NCI-H524 treated with DMSO at 0.1 percent for 48 hours (cell line): ENCODE measurements at regions not wholly inside any gene's neighbourhood (a gene's known extent, or its start where the extent isn't known, plus 50 kb on each side); places are given as distances from the start of the nearest gene placed in this dataset.
"Not testable (repeated sequence)": the region's sequence is repeated elsewhere in the genome, so short reads cannot be mapped to it uniquely, and the experiment has no call there.

Experiments
- DNase-seq: peaks from one replicate; lab custom pipeline; 2025; lab: John Stamatoyannopoulos, UW

GRCh38 chr5:68983959-68984358, 109.9 kb upstream of the SLC30A5 start:
- no peak for DNase-seq

GRCh38 chr5:68991279-68992084, 102.3 kb upstream of the SLC30A5 start:
- no peak for DNase-seq

GRCh38 chr5:68994645-68995044, 99.2 kb upstream of the SLC30A5 start:
- DNase-seq: no peak

- DNase-seq: no peak
Observed at GRCh38 chr5:68995845-68996545, 97.8 kb upstream of the SLC30A5 start.

GRCh38 chr5:68999181-68999580, 94.6 kb upstream of the SLC30A5 start:
- DNase-seq: no peak

- no peak for DNase-seq
Observed at GRCh38 chr5:69000216-69000919, 93.4 kb upstream of the SLC30A5 start.

GRCh38 chr5:69000949-69001348, 92.9 kb upstream of the SLC30A5 start:
- DNase-seq: no peak

- no peak for DNase-seq
Observed at GRCh38 chr5:69001627-69002026, 92.2 kb upstream of the SLC30A5 start.

GRCh38 chr5:69004127-69004526, 89.7 kb upstream of the SLC30A5 start:
- no peak for DNase-seq

GRCh38 chr5:69004676-69005075, 89.1 kb upstream of the SLC30A5 start:
- DNase-seq: no peak

- no peak for DNase-seq
Observed at GRCh38 chr5:69006030-69006429, 87.8 kb upstream of the SLC30A5 start.

- DNase-seq: peak; percentile 77
Observed at GRCh38 chr5:69007163-69007562, 86.7 kb upstream of the SLC30A5 start.

GRCh38 chr5:69007726-69008368, 86.0 kb upstream of the SLC30A5 start:
- DNase-seq: no peak

- no peak for DNase-seq
Observed at GRCh38 chr5:69010476-69010875, 83.3 kb upstream of the SLC30A5 start.

GRCh38 chr5:69011910-69012309, 81.9 kb upstream of the SLC30A5 start:
- DNase-seq: no peak

- DNase-seq: no peak
Observed at GRCh38 chr5:69013481-69013880, 80.3 kb upstream of the SLC30A5 start.

GRCh38 chr5:69014007-69014406, 79.8 kb upstream of the SLC30A5 start:
- not testable (repeated sequence) for DNase-seq

GRCh38 chr5:69019668-69020375, 74.0 kb upstream of the SLC30A5 start:
- no peak for DNase-seq

GRCh38 chr5:69024241-69024651, 69.6 kb upstream of the SLC30A5 start:
- DNase-seq: no peak

- DNase-seq: no peak
Observed at GRCh38 chr5:69029292-69029691, 64.5 kb upstream of the SLC30A5 start.

GRCh38 chr5:69030358-69031062, 63.3 kb upstream of the SLC30A5 start:
- no peak for DNase-seq
